Liver (tissue), 8 donors: ENCODE measurements at regions not wholly inside any gene's neighbourhood (a gene's known extent, or its start where the extent isn't known, plus 50 kb on each side); places are given as distances from the start of the nearest gene placed in this dataset.

ENCODE experiments used
- DNase-seq: peaks from one replicate; pipeline ENCODE4 v3.0.0-alpha.2; 2017; ENCODE audit warnings: low spot score
- H3K27ac ChIP-seq, 2 donors: one replicate each; pipeline ENCODE4 v1.7.0; 2013; ENCODE audit warnings: inconsistent platforms in 2 of 2, low read length in 2 of 2, control low read depth in 1 of 2, low read depth in 1 of 2, mild to moderate bottlenecking in 1 of 2
- H3K27me3 ChIP-seq, 4 donors: one replicate each; pipeline versions ENCODE4 v1.6.1 to v1.7.0; 2013; ENCODE audit warnings: low read length in 3 of 4, inconsistent platforms in 1 of 4, mild to moderate bottlenecking in 1 of 4, moderate library complexity in 1 of 4; ENCODE audit not compliant: control insufficient read depth in 4 of 4, insufficient read depth in 4 of 4
- H3K36me3 ChIP-seq, 4 donors: one replicate each; pipeline versions ENCODE4 v1.6.1 to v1.7.0; 2013; ENCODE audit warnings: low read length in 3 of 4, mild to moderate bottlenecking in 3 of 4, low read depth in 1 of 4, moderate library complexity in 1 of 4; ENCODE audit not compliant: control insufficient read depth in 4 of 4, insufficient read depth in 3 of 4
- H3K4me1 ChIP-seq, 4 donors: one replicate each; pipeline versions ENCODE4 v1.6.1 to v1.7.0; 2013; ENCODE audit warnings: low read length in 3 of 4, mild to moderate bottlenecking in 3 of 4, moderate library complexity in 1 of 4; ENCODE audit not compliant: control insufficient read depth in 4 of 4, insufficient read depth in 4 of 4
- H3K4me3 ChIP-seq, 3 donors: one replicate each; pipeline versions ENCODE4 v1.6.1 to v1.7.0; 2013; ENCODE audit warnings: low read length in 3 of 3, control low read depth in 1 of 3, low read depth in 1 of 3, mild to moderate bottlenecking in 1 of 3
- H3K9ac ChIP-seq, 2 donors: one replicate each; pipeline ENCODE4 v1.7.0; 2013; ENCODE audit warnings: low read length in 2 of 2, mild to moderate bottlenecking in 2 of 2, moderate library complexity in 2 of 2, control low read depth in 1 of 2, low read depth in 1 of 2
- H3K9me3 ChIP-seq, 4 donors: one replicate each; pipeline versions ENCODE4 v1.6.1 to v1.7.0; 2013; ENCODE audit warnings: low read length in 3 of 4; ENCODE audit not compliant: control insufficient read depth in 4 of 4
- EGR1 ChIP-seq, 2 donors: IDR thresholded peaks; 2 replicates each; pipeline ENCODE4 v1.6.1; 2016 to 2018; ENCODE audit warnings: antibody characterized with exemption in 2 of 2, low read depth in 2 of 2
- FOXA1 ChIP-seq: IDR thresholded peaks from 2 replicates; pipeline ENCODE4 v1.6.1; 2016; ENCODE audit warnings: antibody characterized with exemption
- FOXA2 ChIP-seq: IDR thresholded peaks from 2 replicates; pipeline ENCODE4 v1.6.1; 2016; ENCODE audit warnings: antibody characterized with exemption
- GABPA ChIP-seq, 2 donors: IDR thresholded peaks in 1 of 2; conservative IDR thresholded peaks in 1 of 2; 2 replicates each; pipeline ENCODE4 v1.6.1; 2016; ENCODE audit warnings: antibody characterized with exemption in 2 of 2, mild to moderate bottlenecking in 1 of 2, moderate library complexity in 1 of 2
- HNF4A ChIP-seq, 2 donors: conservative IDR thresholded peaks; 2 replicates each; pipeline ENCODE4 v1.6.1; 2016; ENCODE audit warnings: antibody characterized with exemption in 2 of 2, mild to moderate bottlenecking in 2 of 2
- HNF4G ChIP-seq: IDR thresholded peaks from 2 replicates; pipeline ENCODE4 v1.6.1; 2016; ENCODE audit warnings: antibody characterized with exemption
- JUND ChIP-seq, 2 donors: IDR thresholded peaks; 2 replicates each; pipeline ENCODE4 v1.6.1; 2016; ENCODE audit warnings: antibody characterized with exemption in 2 of 2
- NR2F2 ChIP-seq: IDR thresholded peaks from 2 replicates; pipeline ENCODE4 v1.6.1; 2016; ENCODE audit warnings: antibody characterized with exemption
- RAD21 ChIP-seq, 2 donors: IDR thresholded peaks; 2 replicates each; pipeline ENCODE4 v1.6.1; 2016; ENCODE audit warnings: antibody characterized with exemption in 2 of 2, mild to moderate bottlenecking in 2 of 2
- RXRA ChIP-seq, 2 donors: IDR thresholded peaks; 2 replicates each; pipeline ENCODE4 v1.6.1; 2017 to 2018; ENCODE audit warnings: antibody characterized with exemption in 2 of 2, mild to moderate bottlenecking in 1 of 2
- SP1 ChIP-seq: IDR thresholded peaks from 2 replicates; pipeline ENCODE4 v1.6.1; 2018; ENCODE audit warnings: antibody characterized with exemption, mild to moderate bottlenecking
- TAF1 ChIP-seq: conservative IDR thresholded peaks from 2 replicates; pipeline ENCODE4 v1.6.1; 2016; ENCODE audit warnings: antibody characterized with exemption, mild to moderate bottlenecking
- YY1 ChIP-seq: IDR thresholded peaks from 2 replicates; pipeline ENCODE4 v1.6.1; 2016; ENCODE audit warnings: antibody characterized with exemption, mild to moderate bottlenecking
- whole genome bisulfite sequencing: extraction: QIAGEN DNeasy Blood & Tissue Kit; methylation state at CpG from one replicate; pipeline ENCODE4 v1.1.7; 2013; 5-methylcytosine and 5-hydroxymethylcytosine counted together
- TF ChIP-seq, protein P1 (sequence below): fragments of 150-350 bp; IDR thresholded peaks from 2 replicates; pipeline ENCODE4 v1.5.1; 2017; ENCODE audit warnings: improper control_type of control experiment, low read depth, low read length; ENCODE audit not compliant: missing input control
- TF ChIP-seq, protein P2 (sequence below): IDR thresholded peaks from 2 replicates; pipeline ENCODE4 v1.6.1; 2016; ENCODE audit warnings: antibody characterized with exemption
- TF ChIP-seq, protein P3 (sequence below): IDR thresholded peaks from 2 replicates; pipeline ENCODE4 v1.6.1; 2016; ENCODE audit warnings: antibody characterized with exemption, mild to moderate bottlenecking
- TF ChIP-seq, protein P4 (sequence below): IDR thresholded peaks from 2 replicates; pipeline ENCODE4 v1.6.1; 2016; ENCODE audit warnings: antibody characterized with exemption
- TF ChIP-seq, protein P5 (sequence below): IDR thresholded peaks from 2 replicates; pipeline ENCODE4 v1.6.1; 2016; ENCODE audit warnings: antibody characterized with exemption
- donor health status: healthy.
- donor health status: healthy.
- donor health status: healthy.
- donor health status: healthy.
- donor health status: healthy.

DNA sequence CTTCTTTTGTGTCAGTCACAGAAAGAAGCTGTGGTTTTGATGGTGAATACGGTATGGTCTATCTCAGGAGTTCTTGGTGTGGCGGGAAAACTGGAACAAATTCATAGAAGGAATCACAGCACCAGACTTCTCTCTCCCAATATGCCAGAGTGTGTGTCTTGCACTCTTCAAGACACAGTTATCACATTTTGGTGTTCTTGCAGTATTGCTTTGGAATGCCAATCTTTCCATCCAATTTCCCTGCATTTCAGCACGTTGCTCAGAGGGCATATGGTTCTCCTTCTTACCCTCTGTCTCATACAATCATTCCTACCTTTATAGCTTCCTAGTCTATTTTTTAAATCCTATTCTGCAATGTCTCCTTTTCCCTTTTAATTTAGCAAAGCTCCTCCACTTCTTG lies 216.3 kb downstream of the TMEM182 start:
- peaks cover 0 to 2% (median 0%) of the 10 kb centered on the region in 4 donors for H3K9me3 ChIP-seq
- H3K27me3 ChIP-seq, result no peaks in the 10 kb centered on the region
- no peak for DNase-seq
- TF ChIP-seq, protein P1, sequence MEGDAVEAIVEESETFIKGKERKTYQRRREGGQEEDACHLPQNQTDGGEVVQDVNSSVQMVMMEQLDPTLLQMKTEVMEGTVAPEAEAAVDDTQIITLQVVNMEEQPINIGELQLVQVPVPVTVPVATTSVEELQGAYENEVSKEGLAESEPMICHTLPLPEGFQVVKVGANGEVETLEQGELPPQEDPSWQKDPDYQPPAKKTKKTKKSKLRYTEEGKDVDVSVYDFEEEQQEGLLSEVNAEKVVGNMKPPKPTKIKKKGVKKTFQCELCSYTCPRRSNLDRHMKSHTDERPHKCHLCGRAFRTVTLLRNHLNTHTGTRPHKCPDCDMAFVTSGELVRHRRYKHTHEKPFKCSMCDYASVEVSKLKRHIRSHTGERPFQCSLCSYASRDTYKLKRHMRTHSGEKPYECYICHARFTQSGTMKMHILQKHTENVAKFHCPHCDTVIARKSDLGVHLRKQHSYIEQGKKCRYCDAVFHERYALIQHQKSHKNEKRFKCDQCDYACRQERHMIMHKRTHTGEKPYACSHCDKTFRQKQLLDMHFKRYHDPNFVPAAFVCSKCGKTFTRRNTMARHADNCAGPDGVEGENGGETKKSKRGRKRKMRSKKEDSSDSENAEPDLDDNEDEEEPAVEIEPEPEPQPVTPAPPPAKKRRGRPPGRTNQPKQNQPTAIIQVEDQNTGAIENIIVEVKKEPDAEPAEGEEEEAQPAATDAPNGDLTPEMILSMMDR, result no peak
- no peak for TF ChIP-seq RAD21 (IDR thresholded peaks at IDR 0.05)
- TF ChIP-seq, protein P2, sequence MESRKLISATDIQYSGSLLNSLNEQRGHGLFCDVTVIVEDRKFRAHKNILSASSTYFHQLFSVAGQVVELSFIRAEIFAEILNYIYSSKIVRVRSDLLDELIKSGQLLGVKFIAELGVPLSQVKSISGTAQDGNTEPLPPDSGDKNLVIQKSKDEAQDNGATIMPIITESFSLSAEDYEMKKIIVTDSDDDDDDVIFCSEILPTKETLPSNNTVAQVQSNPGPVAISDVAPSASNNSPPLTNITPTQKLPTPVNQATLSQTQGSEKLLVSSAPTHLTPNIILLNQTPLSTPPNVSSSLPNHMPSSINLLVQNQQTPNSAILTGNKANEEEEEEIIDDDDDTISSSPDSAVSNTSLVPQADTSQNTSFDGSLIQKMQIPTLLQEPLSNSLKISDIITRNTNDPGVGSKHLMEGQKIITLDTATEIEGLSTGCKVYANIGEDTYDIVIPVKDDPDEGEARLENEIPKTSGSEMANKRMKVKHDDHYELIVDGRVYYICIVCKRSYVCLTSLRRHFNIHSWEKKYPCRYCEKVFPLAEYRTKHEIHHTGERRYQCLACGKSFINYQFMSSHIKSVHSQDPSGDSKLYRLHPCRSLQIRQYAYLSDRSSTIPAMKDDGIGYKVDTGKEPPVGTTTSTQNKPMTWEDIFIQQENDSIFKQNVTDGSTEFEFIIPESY, result no peak
- TF ChIP-seq SP1, result no peak
- no peak for TF ChIP-seq HNF4G
- TF ChIP-seq FOXA1, result no peak
- no peak for TF ChIP-seq YY1
- no peak for TF ChIP-seq NR2F2
- TF ChIP-seq EGR1 (IDR thresholded peaks at IDR 0.05; ENCODE audit: low read depth in 2 of 2), result no peak
- TF ChIP-seq, protein P3, sequence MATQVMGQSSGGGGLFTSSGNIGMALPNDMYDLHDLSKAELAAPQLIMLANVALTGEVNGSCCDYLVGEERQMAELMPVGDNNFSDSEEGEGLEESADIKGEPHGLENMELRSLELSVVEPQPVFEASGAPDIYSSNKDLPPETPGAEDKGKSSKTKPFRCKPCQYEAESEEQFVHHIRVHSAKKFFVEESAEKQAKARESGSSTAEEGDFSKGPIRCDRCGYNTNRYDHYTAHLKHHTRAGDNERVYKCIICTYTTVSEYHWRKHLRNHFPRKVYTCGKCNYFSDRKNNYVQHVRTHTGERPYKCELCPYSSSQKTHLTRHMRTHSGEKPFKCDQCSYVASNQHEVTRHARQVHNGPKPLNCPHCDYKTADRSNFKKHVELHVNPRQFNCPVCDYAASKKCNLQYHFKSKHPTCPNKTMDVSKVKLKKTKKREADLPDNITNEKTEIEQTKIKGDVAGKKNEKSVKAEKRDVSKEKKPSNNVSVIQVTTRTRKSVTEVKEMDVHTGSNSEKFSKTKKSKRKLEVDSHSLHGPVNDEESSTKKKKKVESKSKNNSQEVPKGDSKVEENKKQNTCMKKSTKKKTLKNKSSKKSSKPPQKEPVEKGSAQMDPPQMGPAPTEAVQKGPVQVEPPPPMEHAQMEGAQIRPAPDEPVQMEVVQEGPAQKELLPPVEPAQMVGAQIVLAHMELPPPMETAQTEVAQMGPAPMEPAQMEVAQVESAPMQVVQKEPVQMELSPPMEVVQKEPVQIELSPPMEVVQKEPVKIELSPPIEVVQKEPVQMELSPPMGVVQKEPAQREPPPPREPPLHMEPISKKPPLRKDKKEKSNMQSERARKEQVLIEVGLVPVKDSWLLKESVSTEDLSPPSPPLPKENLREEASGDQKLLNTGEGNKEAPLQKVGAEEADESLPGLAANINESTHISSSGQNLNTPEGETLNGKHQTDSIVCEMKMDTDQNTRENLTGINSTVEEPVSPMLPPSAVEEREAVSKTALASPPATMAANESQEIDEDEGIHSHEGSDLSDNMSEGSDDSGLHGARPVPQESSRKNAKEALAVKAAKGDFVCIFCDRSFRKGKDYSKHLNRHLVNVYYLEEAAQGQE, result no peak
- TF ChIP-seq, protein P4, sequence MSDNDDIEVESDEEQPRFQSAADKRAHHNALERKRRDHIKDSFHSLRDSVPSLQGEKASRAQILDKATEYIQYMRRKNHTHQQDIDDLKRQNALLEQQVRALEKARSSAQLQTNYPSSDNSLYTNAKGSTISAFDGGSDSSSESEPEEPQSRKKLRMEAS, result no peak
- no peak for TF ChIP-seq FOXA2
- no peak for TF ChIP-seq GABPA (IDR thresholded peaks at IDR 0.05 in 1 of 2, conservative IDR thresholded peaks at IDR 0.05 in 1 of 2)
- TF ChIP-seq RXRA (IDR thresholded peaks at IDR 0.05), result no peak
- TF ChIP-seq HNF4A (conservative IDR thresholded peaks at IDR 0.05), result no peak
- TF ChIP-seq, protein P5, sequence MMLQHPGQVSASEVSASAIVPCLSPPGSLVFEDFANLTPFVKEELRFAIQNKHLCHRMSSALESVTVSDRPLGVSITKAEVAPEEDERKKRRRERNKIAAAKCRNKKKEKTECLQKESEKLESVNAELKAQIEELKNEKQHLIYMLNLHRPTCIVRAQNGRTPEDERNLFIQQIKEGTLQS, result no peak
- no peak overlapping the region for H3K27ac ChIP-seq
- 84% methylated on average over 3 of the region's 3 CpGs for WGBS
- no peak overlapping the region for H3K9ac ChIP-seq
- no peaks in the 10 kb centered on the region for H3K4me1 ChIP-seq
- no peak overlapping the region for H3K4me3 ChIP-seq
- H3K36me3 ChIP-seq, result no peaks in the 10 kb centered on the region

DNA sequence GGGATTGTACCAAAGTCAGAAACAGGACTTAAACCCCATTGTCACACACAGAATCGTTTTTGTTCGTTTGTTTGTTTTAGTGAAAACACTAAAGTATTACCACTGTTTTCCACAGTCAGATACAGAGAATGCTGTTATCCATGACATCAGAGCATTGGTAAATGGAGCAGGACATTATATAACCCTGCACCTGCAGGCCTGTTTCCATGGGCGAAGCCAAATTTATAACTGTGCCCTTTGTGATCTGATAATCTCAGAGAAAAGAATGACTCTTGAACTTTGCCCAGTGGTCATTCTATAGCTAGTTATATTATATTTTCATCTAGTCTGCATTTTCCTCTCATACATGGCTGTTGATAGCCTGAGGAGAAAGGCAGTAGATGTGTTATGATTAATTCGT lies 217.6 kb downstream of the TMEM182 start:
- Histone ChIP-seq H3K4me1 (no peaks in the 10 kb centered on the region), H3K4me3 (no peak overlapping the region), H3K27me3 (no peaks in the 10 kb centered on the region), H3K9ac (no peak overlapping the region), H3K9me3 (peaks cover 0 to 4% (median 0%) of the 10 kb centered on the region in 4 donors), H3K27ac (no peak overlapping the region), H3K36me3 (no peaks in the 10 kb centered on the region)
- DNase-seq, result no peak
- 70% methylated on average over 4 of the region's 4 CpGs for WGBS
- TF ChIP-seq TAF1 (no peak), SP1 (no peak), NR2F2 (no peak), FOXA1 (no peak), HNF4G (no peak), EGR1 (IDR thresholded peaks at IDR 0.05; ENCODE audit: low read depth in 2 of 2) (no peak), JUND (IDR thresholded peaks at IDR 0.05) (no peak), FOXA2 (no peak), HNF4A (conservative IDR thresholded peaks at IDR 0.05) (no peak)
- TF ChIP-seq, protein P1, result no peak
- TF ChIP-seq, protein P3, result no peak
